ENCODE measurements at regions not wholly inside any gene's neighbourhood (a gene's known extent, or its start where the extent isn't known, plus 50 kb on each side); places are given as distances from the start of the nearest gene placed in this dataset.

DNA sequence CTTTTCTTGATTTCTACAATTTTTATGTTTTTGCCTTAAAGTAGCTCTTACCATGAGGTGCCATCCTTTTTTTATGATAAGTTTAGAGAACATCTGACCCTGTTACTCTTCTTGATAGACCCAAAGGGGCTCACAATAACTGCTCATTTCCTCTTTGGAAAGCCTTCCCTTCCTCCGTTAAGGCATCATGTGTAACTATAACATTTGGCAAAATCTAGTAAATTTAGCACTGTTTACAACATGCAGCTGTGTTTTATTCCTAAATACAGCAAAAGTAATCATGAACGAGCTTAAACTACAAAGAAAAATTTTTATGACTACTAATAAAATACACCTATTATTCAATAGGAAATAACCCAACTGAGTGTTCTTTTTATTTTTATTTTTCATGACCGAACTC, 705.1 kb downstream of the MAT2B start:
- TF ChIP-seq, protein P1, sequence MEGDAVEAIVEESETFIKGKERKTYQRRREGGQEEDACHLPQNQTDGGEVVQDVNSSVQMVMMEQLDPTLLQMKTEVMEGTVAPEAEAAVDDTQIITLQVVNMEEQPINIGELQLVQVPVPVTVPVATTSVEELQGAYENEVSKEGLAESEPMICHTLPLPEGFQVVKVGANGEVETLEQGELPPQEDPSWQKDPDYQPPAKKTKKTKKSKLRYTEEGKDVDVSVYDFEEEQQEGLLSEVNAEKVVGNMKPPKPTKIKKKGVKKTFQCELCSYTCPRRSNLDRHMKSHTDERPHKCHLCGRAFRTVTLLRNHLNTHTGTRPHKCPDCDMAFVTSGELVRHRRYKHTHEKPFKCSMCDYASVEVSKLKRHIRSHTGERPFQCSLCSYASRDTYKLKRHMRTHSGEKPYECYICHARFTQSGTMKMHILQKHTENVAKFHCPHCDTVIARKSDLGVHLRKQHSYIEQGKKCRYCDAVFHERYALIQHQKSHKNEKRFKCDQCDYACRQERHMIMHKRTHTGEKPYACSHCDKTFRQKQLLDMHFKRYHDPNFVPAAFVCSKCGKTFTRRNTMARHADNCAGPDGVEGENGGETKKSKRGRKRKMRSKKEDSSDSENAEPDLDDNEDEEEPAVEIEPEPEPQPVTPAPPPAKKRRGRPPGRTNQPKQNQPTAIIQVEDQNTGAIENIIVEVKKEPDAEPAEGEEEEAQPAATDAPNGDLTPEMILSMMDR (IDR thresholded peaks at IDR 0.05 in 4 of 5, conservative IDR thresholded peaks at IDR 0.05 in 1 of 5): no peak
- TF ChIP-seq POLR2A (IDR thresholded peaks at IDR 0.05): no peak

All from gastrocnemius medialis (tissue), 4 donors.